Urinary bladder (tissue), 3 donors: ENCODE measurements at regions not wholly inside any gene's neighbourhood (a gene's known extent, or its start where the extent isn't known, plus 50 kb on each side); places are given as distances from the start of the nearest gene placed in this dataset.
"Not testable (repeated sequence)": the region's sequence is repeated elsewhere in the genome, so short reads cannot be mapped to it uniquely, and the experiment has no call there.

ENCODE experiments used
- DNase-seq: peaks from one replicate; pipeline ENCODE4 v3.0.0-alpha.2; 2015; ENCODE audit errors: extremely low spot score
- H3K27ac ChIP-seq: one replicate; pipeline ENCODE4 v1.5.1; 2013; ENCODE audit warnings: low read depth, mild to moderate bottlenecking, moderate library complexity
- H3K36me3 ChIP-seq: one replicate; pipeline ENCODE4 v1.6.1; 2013; ENCODE audit warnings: mild to moderate bottlenecking, moderate library complexity; ENCODE audit not compliant: insufficient read depth
- H3K4me1 ChIP-seq: one replicate; pipeline ENCODE4 v1.6.1; 2013; ENCODE audit warnings: mild to moderate bottlenecking, moderate library complexity; ENCODE audit not compliant: insufficient read depth
- H3K4me3 ChIP-seq: one replicate; pipeline ENCODE4 v1.5.1; 2013; ENCODE audit warnings: low read depth, low read length
- WGBS: extraction: QIAGEN DNeasy Blood & Tissue Kit; methylation state at CpG from one replicate; pipeline ENCODE4 v1.1.7; 2013; 5-methylcytosine and 5-hydroxymethylcytosine counted together
- donor health status: healthy with polysubstance abuse.
- donor health status: healthy.

- DNase-seq: no peak
- Histone ChIP-seq H3K4me1 (no peaks in the 10 kb centered on the region), H3K36me3 (no peaks in the 10 kb centered on the region), H3K4me3 (no peak overlapping the region), H3K27ac (no peak overlapping the region)
- 89% methylated on average over 2 of the region's 2 CpGs for WGBS
Observed at GRCh38 chr1:220438741-220439140, 89.2 kb upstream of the MARK1 start.

DNA sequence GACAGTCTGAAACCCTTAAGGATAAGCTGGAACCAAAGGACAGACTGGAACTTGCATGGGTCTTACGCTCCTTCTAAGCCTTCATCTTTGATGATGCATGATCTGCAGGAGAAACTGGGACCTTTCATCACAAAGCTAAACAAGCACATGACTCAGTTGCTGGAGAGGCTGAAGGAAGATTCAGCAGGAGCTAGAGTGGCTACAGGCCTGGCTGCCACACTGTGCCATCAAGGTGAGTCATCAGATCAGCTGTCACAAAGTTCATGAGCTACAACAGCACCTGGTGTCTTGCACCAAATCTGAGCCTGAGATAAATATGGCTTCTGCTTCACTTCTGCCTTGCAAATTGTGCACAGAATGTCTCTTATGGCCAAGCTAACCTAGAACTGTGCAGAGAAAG lies 95.5 kb upstream of the MARK1 start:
- Histone ChIP-seq H3K4me3 (no peak overlapping the region), H3K4me1 (no peaks in the 10 kb centered on the region), H3K27ac (no peak overlapping the region), H3K36me3 (no peaks in the 10 kb centered on the region)
- no peak for DNase-seq
- WGBS: 95% methylated on average over 1 of the region's 1 CpG

DNA sequence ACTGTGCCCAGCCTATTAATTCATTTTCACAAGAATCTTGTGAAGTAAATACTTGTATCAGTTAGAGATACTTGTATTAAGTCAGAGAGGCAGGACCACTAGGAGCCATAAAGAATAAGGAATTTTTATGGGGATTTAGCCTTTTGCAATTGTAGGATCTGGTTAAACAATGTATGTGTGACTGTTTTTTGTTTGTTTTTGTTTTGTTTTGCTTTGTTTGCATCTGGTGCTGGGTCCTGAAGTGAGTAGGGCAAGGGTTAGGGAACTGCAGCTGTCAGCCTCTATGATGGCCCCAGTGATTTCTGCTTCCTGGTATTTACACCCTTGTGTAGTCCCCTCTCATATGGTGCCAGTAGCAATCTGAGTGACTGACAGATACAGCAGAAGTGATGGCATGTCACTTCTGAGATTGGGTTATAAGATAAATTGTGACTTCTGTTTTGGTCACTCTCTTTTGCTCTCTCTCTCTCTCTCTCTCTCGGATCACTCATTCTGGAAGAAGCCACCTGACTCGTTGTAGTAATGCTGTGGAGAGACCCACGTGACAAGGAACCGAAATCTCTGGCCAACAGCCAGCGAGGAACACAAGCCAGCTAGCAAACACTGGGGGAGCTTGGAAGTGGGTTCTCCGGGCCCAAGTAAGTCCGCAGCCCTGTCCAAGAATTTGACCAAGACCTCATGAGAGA lies 96.2 kb upstream of the MARK1 start:
- WGBS: 61% methylated on average over 7 of the region's 7 CpGs
- no peaks in the 10 kb centered on the region for H3K36me3 ChIP-seq
- DNase-seq: no peak

GRCh38 chr1:220430586-220430985 lies 97.3 kb upstream of the MARK1 start:
- H3K4me1 ChIP-seq: no peaks in the 10 kb centered on the region
- no peak overlapping the region for H3K27ac ChIP-seq
- no peaks in the 10 kb centered on the region for H3K36me3 ChIP-seq
- 29% methylated on average over 2 of the region's 2 CpGs for WGBS
- no peak for DNase-seq
- no peak overlapping the region for H3K4me3 ChIP-seq

More for the DNA sequence above, 96.2 kb upstream of the MARK1 start:
- Histone ChIP-seq H3K27ac (no peak overlapping the region), H3K4me1 (no peaks in the 10 kb centered on the region), H3K4me3 (no peak overlapping the region)

GRCh38 chr1:220430059-220430458 lies 97.9 kb upstream of the MARK1 start:
- Histone ChIP-seq H3K27ac (no peak overlapping the region), H3K4me3 (no peak overlapping the region), H3K36me3 (no peaks in the 10 kb centered on the region), H3K4me1 (no peaks in the 10 kb centered on the region)
- DNase-seq: no peak

- no peak overlapping the region for H3K4me3 ChIP-seq
- H3K36me3 ChIP-seq: no peaks in the 10 kb centered on the region
- no peaks in the 10 kb centered on the region for H3K4me1 ChIP-seq
- no peak for DNase-seq
- no peak overlapping the region for H3K27ac ChIP-seq
- 86% methylated on average over 2 of the region's 2 CpGs for WGBS
Observed at GRCh38 chr1:220426989-220427388, 100.9 kb upstream of the MARK1 start.

DNA sequence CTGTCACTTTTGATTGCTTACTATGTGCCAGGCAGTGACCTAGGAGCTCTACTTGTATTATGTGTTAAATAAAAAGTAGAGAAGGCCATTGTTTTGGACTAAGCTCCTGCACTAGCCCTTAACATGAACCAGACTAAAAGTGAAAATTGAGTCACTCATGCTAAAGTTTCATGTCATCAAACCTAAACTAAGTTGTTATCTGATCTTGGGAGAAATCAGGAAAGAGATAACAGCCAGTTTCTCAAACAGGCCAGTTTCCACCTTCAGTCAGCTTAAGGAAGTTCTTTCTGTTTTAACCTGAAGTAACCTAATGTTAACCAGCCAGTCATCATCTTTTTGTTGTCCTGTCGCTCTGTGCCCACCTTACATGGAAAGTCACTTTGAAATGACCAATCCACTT lies 102.1 kb upstream of the MARK1 start:
- no peak overlapping the region for H3K27ac ChIP-seq
- H3K4me3 ChIP-seq: no peak overlapping the region
- WGBS: 87% methylated on average over 1 of the region's 1 CpG
- DNase-seq: no peak
- H3K36me3 ChIP-seq: no peaks in the 10 kb centered on the region
- no peaks in the 10 kb centered on the region for H3K4me1 ChIP-seq

DNA sequence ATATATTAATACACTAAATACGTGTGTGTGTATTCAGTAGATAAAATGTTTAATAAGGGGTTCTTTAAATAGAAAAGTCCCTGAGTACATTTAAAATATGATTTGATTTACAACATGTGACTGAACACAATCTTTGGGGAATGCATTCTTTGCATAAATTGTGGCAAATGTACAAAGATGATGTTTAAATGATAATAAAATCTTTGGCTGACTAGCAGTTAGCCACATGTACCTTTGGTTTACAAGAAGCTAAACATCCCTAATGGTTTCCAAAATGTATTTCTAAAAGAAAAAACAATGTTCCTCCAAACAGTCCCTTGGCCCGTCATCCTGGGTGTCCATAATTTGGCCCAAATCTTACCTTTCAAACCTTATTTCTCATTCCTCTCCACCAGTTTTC lies 106.4 kb upstream of the MARK1 start:
- Histone ChIP-seq H3K4me3 (no peak overlapping the region), H3K36me3 (no peaks in the 10 kb centered on the region), H3K27ac (no peak overlapping the region), H3K4me1 (no peaks in the 10 kb centered on the region)
- WGBS: 31% methylated on average over 2 of the region's 2 CpGs
- no peak for DNase-seq

DNA sequence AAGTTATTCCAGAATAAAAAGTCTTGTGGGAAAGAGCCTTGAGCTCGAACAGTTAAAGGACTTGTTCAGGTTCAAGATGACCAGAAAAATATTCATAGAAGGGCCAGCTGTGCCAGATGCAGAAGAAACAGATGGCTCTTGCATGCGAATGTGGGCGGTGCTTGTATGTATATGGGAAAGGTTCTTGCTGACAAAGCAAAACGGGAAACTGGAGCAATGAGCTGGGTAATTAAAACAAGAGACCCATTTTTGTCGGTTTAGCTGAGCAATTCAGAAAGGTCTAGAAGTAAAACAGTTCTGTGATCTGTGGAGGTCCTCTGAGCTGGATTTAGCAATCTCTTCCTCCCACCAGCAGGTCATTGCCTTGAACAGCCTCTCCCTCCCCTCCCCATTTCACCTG lies 107.2 kb upstream of the MARK1 start:
- WGBS: 37% methylated on average over 5 of the region's 5 CpGs
- no peak for DNase-seq

GRCh38 chr1:220412382-220412781 lies 115.6 kb upstream of the MARK1 start:
- H3K36me3 ChIP-seq, DNase-seq, H3K4me1 ChIP-seq, H3K4me3 ChIP-seq, H3K27ac ChIP-seq: not testable (repeated sequence)
- WGBS: 93% methylated on average over 18 of the region's 19 CpGs

More for the DNA sequence above, 107.2 kb upstream of the MARK1 start:
- H3K4me1 ChIP-seq: no peaks in the 10 kb centered on the region
- no peak overlapping the region for H3K4me3 ChIP-seq
- no peaks in the 10 kb centered on the region for H3K36me3 ChIP-seq
- no peak overlapping the region for H3K27ac ChIP-seq

GRCh38 chr1:220410611-220411010 lies 117.3 kb upstream of the MARK1 start:
- 19% methylated on average over 7 of the region's 7 CpGs for WGBS

DNA sequence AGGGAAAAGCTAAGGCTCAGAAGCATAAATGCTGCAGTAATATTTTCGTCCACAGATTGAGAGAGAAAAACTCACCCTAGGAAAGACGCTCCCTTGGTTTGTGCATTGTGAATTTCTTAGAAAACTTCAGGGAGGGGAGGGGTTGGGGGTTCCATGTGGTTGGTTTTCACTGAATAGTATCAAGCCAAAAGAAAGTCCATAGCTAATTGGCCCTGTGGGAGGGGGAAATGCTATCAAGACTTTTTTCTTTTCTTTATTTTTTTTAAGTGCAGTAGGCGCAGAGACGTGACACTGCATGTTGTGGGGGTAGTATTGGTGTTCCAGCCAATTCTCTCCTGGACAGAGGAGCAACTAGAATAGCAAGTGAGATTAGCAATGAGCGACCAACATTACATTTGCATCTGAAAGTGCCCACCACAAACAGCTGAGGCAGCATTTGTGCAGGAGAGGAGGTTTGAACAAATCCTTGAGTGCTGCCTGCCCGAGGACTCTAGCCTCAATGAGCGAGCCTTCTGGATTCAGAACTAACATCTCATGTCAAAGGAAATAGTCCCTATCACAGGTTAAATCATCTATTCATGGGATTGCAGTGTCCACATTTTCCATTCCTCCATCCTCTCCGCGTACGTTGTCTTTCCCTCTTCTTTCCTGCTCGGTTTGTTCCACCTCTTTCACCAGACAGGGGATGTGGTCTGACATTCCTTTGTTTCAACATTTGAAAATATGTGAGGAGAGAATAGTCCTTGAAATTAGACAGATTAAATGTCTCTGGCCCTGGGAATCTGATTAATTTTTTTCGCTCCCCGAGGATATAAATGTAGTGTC lies 118.0 kb upstream of the MARK1 start:
- no peak for DNase-seq
- H3K4me3 ChIP-seq: no peak overlapping the region
- WGBS: 55% methylated on average over 13 of the region's 13 CpGs
- no peaks in the 10 kb centered on the region for H3K4me1 ChIP-seq
- H3K27ac ChIP-seq: no peak overlapping the region
- no peaks in the 10 kb centered on the region for H3K36me3 ChIP-seq

More at GRCh38 chr1:220410611-220411010, 117.3 kb upstream of the MARK1 start:
- DNase-seq: no peak
- Histone ChIP-seq H3K4me3 (no peak overlapping the region), H3K4me1 (no peaks in the 10 kb centered on the region), H3K36me3 (no peaks in the 10 kb centered on the region), H3K27ac (no peak overlapping the region)

DNA sequence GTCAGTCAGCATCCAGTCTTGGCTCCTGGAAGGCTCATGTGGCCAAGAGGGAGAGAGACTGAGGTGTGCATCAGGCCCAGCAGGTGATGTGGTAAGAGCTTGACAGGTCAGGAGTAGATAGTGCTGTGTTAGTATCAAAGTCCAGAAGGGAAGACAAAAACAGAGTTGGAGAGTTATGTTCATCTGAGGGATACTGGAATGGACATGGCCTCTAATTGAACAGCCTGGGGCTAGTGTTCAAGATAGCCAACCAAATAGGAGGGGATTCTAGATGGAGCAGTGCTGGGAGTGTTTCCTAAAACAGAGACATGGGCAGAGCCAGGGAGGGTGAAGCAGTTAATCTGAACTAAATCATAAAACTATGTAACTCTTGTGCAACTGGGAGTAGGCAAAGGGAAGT lies 120.7 kb upstream of the MARK1 start:
- H3K4me3 ChIP-seq: no peak overlapping the region
- no peak for DNase-seq
- no peaks in the 10 kb centered on the region for H3K4me1 ChIP-seq
- H3K27ac ChIP-seq: no peak overlapping the region
- no peaks in the 10 kb centered on the region for H3K36me3 ChIP-seq

- WGBS: 93% methylated on average over 2 of the region's 2 CpGs
- Histone ChIP-seq H3K4me3 (no peak overlapping the region), H3K4me1 (no peaks in the 10 kb centered on the region), H3K27ac (no peak overlapping the region), H3K36me3 (no peaks in the 10 kb centered on the region)
- no peak for DNase-seq
Observed at GRCh38 chr1:220398238-220398637, 126.0 kb upstream of the RAB3GAP2 start.
